GM12865 (cell line): ENCODE measurements at regions not wholly inside any gene's neighbourhood (a gene's known extent, or its start where the extent isn't known, plus 50 kb on each side); places are given as distances from the start of the nearest gene placed in this dataset.

Experiments
- DNase-seq: peaks from one replicate; pipeline ENCODE4 v3.0.0; 2010; ENCODE audit warnings: low read depth
- H3K4me3 ChIP-seq: 2 replicates; pipeline ENCODE4 v1.5.1; 2011; ENCODE audit warnings: mild to moderate bottlenecking, low read depth, low read length, control low read depth
- TF ChIP-seq, protein P1 (sequence below): IDR thresholded peaks from 2 replicates; pipeline ENCODE4 v1.5.1; 2011; ENCODE audit warnings: low read length, control low read depth, low read depth, inconsistent platforms; ENCODE audit not compliant: insufficient read depth; ENCODE audit errors: missing control alignments

DNA sequence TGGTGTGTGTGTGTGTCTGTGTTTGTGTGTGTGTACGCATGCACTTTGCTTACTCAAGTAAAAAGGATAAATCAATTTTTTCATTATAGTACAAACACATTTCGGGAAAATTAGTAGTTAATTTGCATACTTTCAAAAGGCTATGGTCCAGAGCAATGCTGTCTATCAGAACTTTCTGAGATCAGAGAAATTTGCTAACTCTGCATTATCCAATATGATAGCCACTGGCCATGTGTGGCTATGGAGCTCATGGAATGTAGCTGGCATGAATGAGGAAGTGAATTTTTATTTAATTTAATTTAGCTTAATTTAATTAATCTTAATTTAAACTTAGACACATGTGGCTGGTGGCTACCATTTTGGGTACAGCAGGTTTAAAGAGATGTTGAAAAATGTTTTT, 289.6 kb downstream of the MAT2B start:
- H3K4me3 ChIP-seq = no peak overlapping the region
- no peak for DNase-seq
- TF ChIP-seq, protein P1, sequence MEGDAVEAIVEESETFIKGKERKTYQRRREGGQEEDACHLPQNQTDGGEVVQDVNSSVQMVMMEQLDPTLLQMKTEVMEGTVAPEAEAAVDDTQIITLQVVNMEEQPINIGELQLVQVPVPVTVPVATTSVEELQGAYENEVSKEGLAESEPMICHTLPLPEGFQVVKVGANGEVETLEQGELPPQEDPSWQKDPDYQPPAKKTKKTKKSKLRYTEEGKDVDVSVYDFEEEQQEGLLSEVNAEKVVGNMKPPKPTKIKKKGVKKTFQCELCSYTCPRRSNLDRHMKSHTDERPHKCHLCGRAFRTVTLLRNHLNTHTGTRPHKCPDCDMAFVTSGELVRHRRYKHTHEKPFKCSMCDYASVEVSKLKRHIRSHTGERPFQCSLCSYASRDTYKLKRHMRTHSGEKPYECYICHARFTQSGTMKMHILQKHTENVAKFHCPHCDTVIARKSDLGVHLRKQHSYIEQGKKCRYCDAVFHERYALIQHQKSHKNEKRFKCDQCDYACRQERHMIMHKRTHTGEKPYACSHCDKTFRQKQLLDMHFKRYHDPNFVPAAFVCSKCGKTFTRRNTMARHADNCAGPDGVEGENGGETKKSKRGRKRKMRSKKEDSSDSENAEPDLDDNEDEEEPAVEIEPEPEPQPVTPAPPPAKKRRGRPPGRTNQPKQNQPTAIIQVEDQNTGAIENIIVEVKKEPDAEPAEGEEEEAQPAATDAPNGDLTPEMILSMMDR = no peak

DNA sequence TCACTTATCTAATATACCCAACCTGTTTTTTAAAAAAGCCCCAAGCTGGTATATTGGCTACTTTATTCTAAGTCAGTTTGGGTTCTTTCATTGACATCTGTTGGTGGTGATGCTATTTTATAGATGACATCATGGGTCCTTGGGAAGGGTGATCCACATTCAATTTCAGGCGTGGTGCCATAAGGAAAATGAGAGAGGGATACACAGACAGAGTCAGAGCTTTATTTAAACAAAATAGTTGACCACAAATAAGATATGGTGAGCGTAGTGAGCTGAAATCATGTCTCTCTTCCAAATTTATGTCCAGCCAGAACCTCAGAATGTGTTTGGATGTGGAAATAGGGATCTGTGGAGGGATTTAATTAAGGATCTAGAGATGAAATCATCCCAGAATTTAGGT, 302.4 kb downstream of the MAT2B start:
- TF ChIP-seq, protein P1 = no peak
- DNase-seq = no peak
- H3K4me3 ChIP-seq = no peak overlapping the region

DNA sequence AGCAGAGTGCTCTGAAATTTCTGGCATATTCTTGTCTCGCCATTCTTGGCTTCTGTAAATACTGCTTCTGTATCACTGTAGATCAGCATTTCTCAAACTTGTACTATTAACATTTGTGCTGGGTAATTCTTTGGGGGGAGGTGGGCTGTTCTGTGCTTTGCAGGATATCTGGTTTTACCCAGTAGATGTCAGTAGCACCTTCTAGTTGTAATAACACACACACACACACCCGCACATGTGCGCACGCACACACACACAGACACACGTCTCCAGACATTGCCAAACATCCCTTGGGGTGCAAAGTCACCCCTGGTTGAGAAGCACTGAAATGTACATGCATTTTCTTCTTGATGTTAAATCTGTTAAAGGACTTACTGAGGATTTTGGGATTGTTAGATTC, 304.1 kb downstream of the MAT2B start:
- TF ChIP-seq, protein P1 = no peak
- no peak overlapping the region for H3K4me3 ChIP-seq
- peak; percentile 3 for DNase-seq

DNA sequence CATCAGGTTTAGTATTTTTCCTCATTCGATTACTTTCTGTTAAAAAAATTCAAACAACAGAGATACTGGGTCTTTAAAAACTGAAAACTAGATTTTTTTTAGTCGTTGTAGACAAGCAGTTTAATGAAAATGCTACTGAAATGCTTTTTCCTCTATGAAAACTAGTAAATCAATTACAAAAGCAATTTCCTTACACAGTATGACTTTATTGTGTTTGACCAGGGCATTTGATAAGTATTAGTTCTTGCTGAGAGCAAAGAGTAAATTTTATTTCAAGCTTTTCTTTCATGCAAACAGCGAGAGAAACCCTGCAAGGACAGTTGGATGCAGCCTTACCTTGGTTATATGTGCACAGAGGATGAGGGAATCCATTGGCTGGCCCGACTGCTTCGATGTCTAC, 308.5 kb downstream of the MAT2B start:
- H3K4me3 ChIP-seq = no peak overlapping the region
- TF ChIP-seq, protein P1 = no peak
- no peak for DNase-seq

DNA sequence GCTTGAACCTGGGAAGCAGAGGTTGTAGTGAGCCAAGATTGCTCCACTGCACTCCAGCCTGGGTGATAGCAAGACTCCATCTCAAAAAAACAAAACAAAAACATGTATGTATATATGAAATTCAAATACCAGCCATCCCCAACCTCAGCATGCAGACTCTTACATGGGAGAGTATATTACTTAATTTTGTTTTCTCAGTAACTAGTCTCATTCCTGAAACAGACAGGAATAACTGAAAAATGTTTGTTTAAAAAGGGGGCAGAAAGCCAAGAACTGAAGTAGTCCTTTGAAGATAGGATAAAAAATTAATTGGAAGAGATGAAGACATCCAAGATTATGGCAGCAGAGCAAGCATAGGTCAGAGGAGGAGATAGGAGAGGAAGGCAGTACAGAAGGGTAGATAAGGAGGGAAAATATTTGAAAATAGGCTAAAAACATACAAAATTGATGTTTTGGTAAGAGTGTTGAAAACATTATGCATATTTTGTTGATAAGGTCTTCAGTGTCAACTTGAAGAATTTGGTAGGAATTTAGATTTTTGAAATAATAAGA, 309.9 kb downstream of the MAT2B start:
- H3K4me3 ChIP-seq = no peak overlapping the region
- TF ChIP-seq, protein P1 = no peak
- DNase-seq = no peak

DNA sequence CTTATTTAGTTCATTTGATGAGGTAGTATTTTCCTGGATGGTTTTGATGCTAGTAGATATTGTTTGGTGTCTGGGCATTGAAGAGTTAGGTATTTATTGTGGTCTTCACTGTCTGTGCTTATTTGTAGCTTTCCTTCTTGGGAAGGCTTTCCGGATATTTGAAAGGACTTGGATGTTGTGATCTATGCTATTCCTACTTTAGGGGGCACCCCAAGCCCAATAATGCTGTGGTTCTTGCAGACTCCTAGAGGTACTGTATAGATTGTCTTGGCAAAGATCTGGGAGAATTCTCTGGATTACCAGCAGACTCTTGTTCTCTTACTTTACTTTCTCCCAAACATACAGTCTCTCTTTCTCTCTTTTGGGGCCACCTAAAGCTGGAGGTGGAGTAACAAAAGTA, 315.7 kb downstream of the MAT2B start:
- peak; percentile 19 for DNase-seq
- no peak overlapping the region for H3K4me3 ChIP-seq

DNA sequence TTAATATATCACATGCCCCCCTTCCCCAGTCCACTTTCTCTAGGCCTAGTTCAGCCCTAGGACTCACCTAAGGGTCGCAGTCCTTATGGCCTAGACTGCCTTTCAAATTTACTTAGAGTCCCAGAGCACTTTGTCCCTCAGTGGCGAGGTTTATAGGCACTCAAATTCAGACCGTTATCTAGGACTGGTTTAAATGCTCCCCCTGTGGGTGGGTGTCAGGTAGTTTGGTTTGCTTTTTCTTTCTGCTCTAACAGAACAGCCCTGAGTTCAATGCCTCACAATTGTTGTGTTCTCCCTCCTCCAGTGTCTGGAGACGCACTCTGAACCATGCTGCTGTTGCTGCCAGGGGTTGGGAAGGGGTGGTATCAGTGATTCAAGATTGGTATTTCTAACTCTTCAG, 317.1 kb downstream of the MAT2B start:
- TF ChIP-seq, protein P1 = no peak
- DNase-seq = no peak
- no peak overlapping the region for H3K4me3 ChIP-seq

More for the DNA sequence above, 315.7 kb downstream of the MAT2B start:
- TF ChIP-seq, protein P1 = no peak
